GM23338 (cell line): ENCODE measurements at regions not wholly inside any gene's neighbourhood (a gene's known extent, or its start where the extent isn't known, plus 50 kb on each side); places are given as distances from the start of the nearest gene placed in this dataset.

ENCODE experiments used
- EZH2 ChIP-seq: fragments of 200-600 bp; sonication (generic); IDR thresholded peaks from one replicate; pipeline ENCODE4 v1.8.0; 2017; ENCODE audit warnings: antibody characterized with exemption, mild to moderate bottlenecking, low read depth; ENCODE audit not compliant: unreplicated experiment
- EZH2phosphoT487 ChIP-seq: fragments of 200-600 bp; sonication (generic); IDR thresholded peaks from one replicate; pipeline ENCODE4 v1.8.1; 2018; ENCODE audit warnings: antibody characterized with exemption; ENCODE audit not compliant: unreplicated experiment
- JUNB ChIP-seq: IDR thresholded peaks from one replicate; pipeline ENCODE4 v1.6.1; 2016; ENCODE audit warnings: antibody characterized with exemption; ENCODE audit not compliant: unreplicated experiment
- NANOG ChIP-seq: IDR thresholded peaks from 2 replicates; pipeline ENCODE4 v1.6.1; 2016; ENCODE audit warnings: antibody characterized with exemption, borderline replicate concordance
- POLR2AphosphoS5 ChIP-seq: IDR thresholded peaks from 2 replicates; pipeline ENCODE4 v1.6.1; 2016; ENCODE audit warnings: antibody characterized with exemption, low read depth
- TF ChIP-seq, protein P1 (sequence below), 2 experiments: fragments of 200-600 bp in 1 of 2; sonication (generic) in 1 of 2; conservative IDR thresholded peaks; 2 replicates each; pipeline versions ENCODE4 v1.5.1 to v1.6.1; 2016 to 2017; ENCODE audit warnings: antibody characterized with exemption in 2 of 2, low read depth in 2 of 2, mild to moderate bottlenecking in 2 of 2, moderate library complexity in 1 of 2
- TF ChIP-seq, protein P2 (sequence below): IDR thresholded peaks from one replicate; pipeline ENCODE4 v1.6.1; 2018; ENCODE audit warnings: antibody characterized with exemption; ENCODE audit not compliant: unreplicated experiment

DNA sequence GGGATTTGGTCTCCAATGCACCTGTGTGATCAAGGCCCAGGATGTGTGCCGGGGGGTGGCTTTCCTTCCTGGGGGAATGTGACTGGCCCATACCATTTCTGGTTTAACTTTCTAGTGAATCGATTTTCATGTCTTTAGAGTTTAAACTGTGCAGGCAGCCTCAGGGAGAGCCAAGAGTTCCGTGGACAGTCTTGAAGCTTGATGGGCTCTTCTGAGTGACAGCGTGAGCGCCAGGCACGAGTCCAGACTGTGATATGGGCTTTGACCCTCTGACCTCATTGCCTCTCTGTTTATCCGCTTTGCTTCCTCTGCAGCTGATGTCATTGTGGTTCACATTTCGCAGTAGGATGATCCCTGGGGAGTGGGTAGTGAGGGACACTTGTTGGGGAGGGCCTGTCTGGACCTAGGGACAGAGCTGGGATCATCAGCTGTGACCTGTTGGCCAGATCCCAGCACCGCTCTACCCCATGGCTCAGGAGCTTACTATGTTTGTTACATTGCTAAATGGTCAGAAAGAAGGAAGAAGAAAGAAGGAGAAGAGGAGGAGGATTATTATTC lies 80.6 kb upstream of the CLDN5 start:
- TF ChIP-seq, protein P1, sequence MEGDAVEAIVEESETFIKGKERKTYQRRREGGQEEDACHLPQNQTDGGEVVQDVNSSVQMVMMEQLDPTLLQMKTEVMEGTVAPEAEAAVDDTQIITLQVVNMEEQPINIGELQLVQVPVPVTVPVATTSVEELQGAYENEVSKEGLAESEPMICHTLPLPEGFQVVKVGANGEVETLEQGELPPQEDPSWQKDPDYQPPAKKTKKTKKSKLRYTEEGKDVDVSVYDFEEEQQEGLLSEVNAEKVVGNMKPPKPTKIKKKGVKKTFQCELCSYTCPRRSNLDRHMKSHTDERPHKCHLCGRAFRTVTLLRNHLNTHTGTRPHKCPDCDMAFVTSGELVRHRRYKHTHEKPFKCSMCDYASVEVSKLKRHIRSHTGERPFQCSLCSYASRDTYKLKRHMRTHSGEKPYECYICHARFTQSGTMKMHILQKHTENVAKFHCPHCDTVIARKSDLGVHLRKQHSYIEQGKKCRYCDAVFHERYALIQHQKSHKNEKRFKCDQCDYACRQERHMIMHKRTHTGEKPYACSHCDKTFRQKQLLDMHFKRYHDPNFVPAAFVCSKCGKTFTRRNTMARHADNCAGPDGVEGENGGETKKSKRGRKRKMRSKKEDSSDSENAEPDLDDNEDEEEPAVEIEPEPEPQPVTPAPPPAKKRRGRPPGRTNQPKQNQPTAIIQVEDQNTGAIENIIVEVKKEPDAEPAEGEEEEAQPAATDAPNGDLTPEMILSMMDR (conservative IDR thresholded peaks at IDR 0.05; ENCODE audit: low read depth in 2 of 2) = no peak
- no peak for TF ChIP-seq EZH2phosphoT487
- no peak for TF ChIP-seq POLR2AphosphoS5
- TF ChIP-seq EZH2 = no peak
- no peak for TF ChIP-seq JUNB
- TF ChIP-seq NANOG = no peak
- TF ChIP-seq, protein P2, sequence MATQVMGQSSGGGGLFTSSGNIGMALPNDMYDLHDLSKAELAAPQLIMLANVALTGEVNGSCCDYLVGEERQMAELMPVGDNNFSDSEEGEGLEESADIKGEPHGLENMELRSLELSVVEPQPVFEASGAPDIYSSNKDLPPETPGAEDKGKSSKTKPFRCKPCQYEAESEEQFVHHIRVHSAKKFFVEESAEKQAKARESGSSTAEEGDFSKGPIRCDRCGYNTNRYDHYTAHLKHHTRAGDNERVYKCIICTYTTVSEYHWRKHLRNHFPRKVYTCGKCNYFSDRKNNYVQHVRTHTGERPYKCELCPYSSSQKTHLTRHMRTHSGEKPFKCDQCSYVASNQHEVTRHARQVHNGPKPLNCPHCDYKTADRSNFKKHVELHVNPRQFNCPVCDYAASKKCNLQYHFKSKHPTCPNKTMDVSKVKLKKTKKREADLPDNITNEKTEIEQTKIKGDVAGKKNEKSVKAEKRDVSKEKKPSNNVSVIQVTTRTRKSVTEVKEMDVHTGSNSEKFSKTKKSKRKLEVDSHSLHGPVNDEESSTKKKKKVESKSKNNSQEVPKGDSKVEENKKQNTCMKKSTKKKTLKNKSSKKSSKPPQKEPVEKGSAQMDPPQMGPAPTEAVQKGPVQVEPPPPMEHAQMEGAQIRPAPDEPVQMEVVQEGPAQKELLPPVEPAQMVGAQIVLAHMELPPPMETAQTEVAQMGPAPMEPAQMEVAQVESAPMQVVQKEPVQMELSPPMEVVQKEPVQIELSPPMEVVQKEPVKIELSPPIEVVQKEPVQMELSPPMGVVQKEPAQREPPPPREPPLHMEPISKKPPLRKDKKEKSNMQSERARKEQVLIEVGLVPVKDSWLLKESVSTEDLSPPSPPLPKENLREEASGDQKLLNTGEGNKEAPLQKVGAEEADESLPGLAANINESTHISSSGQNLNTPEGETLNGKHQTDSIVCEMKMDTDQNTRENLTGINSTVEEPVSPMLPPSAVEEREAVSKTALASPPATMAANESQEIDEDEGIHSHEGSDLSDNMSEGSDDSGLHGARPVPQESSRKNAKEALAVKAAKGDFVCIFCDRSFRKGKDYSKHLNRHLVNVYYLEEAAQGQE = no peak
